Testis (tissue), 2 donors: ENCODE measurements at regions not wholly inside any gene's neighbourhood (a gene's known extent, or its start where the extent isn't known, plus 50 kb on each side); places are given as distances from the start of the nearest gene placed in this dataset.

ENCODE experiments used
- POLR2A ChIP-seq: fragments of 450-650 bp; IDR thresholded peaks from one replicate; pipeline ENCODE4 v1.6.1; 2017; ENCODE audit warnings: antibody characterized with exemption, mild to moderate bottlenecking, moderate library complexity
- TF ChIP-seq, protein P1 (sequence below), 3 experiments: fragments of 450-650 bp in 2 of 3; fragments of 200-600 bp in 1 of 3; sonication (generic) in 1 of 3; IDR thresholded peaks; one replicate each; pipeline ENCODE4 v1.5.1; 2016 to 2019; ENCODE audit warnings: antibody characterized with exemption in 3 of 3, mild to moderate bottlenecking in 2 of 3, moderate library complexity in 1 of 3

GRCh38 chr19:28940751-28941500, 272.0 kb downstream of the UQCRFS1 start:
- TF ChIP-seq, protein P1, sequence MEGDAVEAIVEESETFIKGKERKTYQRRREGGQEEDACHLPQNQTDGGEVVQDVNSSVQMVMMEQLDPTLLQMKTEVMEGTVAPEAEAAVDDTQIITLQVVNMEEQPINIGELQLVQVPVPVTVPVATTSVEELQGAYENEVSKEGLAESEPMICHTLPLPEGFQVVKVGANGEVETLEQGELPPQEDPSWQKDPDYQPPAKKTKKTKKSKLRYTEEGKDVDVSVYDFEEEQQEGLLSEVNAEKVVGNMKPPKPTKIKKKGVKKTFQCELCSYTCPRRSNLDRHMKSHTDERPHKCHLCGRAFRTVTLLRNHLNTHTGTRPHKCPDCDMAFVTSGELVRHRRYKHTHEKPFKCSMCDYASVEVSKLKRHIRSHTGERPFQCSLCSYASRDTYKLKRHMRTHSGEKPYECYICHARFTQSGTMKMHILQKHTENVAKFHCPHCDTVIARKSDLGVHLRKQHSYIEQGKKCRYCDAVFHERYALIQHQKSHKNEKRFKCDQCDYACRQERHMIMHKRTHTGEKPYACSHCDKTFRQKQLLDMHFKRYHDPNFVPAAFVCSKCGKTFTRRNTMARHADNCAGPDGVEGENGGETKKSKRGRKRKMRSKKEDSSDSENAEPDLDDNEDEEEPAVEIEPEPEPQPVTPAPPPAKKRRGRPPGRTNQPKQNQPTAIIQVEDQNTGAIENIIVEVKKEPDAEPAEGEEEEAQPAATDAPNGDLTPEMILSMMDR (IDR thresholded peaks at IDR 0.05): no peak
- no peak for TF ChIP-seq POLR2A
